ENCODE measurements at regions not wholly inside any gene's neighbourhood (a gene's known extent, or its start where the extent isn't known, plus 50 kb on each side); places are given as distances from the start of the nearest gene placed in this dataset.

- H3K4me3 ChIP-seq (replicated peaks; ENCODE audit: low read depth, low read length), result no peak overlapping the region
- DNase-seq (ENCODE audit: low read depth), result peak; percentile 58
- TF ChIP-seq, protein P1, sequence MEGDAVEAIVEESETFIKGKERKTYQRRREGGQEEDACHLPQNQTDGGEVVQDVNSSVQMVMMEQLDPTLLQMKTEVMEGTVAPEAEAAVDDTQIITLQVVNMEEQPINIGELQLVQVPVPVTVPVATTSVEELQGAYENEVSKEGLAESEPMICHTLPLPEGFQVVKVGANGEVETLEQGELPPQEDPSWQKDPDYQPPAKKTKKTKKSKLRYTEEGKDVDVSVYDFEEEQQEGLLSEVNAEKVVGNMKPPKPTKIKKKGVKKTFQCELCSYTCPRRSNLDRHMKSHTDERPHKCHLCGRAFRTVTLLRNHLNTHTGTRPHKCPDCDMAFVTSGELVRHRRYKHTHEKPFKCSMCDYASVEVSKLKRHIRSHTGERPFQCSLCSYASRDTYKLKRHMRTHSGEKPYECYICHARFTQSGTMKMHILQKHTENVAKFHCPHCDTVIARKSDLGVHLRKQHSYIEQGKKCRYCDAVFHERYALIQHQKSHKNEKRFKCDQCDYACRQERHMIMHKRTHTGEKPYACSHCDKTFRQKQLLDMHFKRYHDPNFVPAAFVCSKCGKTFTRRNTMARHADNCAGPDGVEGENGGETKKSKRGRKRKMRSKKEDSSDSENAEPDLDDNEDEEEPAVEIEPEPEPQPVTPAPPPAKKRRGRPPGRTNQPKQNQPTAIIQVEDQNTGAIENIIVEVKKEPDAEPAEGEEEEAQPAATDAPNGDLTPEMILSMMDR (IDR thresholded peaks at IDR 0.05; ENCODE audit: low read length, missing control alignments), result no peak
These were observed 123.7 kb upstream of the KLF7 start for GRCh38 chr2:207289295-207290018.

DNA sequence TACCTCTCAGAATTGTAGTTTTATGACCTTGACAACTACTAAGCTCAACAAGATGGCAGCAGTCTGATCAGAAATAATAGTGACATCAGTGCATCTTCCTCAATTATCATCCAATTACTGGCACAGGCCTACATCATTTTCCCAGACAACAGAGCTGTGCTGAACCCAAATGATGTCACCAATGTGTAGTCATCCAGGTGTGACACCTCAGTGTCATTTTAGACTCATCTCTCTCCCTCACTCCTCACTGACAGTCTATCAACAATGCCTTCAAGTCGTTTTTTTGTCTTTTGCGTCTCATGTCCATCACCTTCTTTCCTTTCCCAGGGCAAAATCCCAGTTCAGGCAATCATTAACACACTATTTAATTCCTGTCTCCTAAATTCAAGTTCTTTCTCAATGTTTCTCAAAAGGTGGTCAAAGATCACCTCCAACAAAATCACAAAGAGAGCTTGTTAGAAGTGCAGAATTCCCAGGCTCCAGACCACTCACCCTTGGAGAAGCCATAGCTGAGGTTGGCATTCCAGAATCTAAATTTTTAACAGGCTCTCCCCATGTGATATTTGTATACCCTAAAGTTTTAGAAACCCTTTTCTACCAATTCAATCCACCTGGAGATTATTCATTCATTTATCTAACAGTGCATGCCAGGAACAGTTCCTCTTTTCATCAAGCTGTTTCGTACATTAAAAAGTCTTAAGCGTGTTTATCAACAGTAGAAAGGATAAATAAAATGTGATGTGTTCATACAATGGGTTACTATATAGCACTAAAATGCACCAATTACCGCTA, 125.3 kb upstream of the KLF7 start:
- DNase-seq (ENCODE audit: low read depth), result no peak
- TF ChIP-seq, protein P1 (IDR thresholded peaks at IDR 0.05; ENCODE audit: low read length, missing control alignments), result no peak
- no peak overlapping the region for H3K4me3 ChIP-seq (replicated peaks; ENCODE audit: low read depth, low read length)

DNA sequence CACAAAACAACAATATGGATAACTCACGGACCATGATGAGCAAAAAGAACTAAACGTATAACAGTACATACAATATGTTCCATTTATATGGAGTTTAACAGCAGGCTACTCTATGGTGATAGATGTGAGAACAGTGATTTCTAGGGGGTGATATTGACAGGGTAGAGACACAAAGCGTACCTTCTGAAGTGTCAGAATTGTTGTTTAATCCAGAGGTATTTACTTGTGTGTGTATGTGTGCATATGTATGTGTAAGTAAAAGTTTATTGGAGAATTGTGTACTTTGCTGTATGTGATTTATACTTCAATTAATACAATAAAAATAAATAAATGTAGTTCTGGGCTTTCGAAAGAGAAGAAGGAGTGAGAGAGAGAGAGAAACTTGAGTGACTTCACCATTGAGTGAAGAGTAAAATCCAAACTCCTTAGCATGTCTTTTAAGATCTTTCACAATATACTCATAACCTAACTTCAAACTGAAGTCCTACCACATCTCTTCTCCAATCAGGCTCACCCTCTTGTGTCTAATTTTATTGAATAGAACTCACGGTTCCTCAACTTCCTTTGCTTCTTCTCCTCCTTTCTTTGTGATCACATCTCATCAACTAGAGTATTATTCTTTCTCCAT, 126.0 kb upstream of the KLF7 start:
- DNase-seq (ENCODE audit: low read depth), result no peak
- TF ChIP-seq, protein P1 (IDR thresholded peaks at IDR 0.05; ENCODE audit: low read length, missing control alignments), result no peak
- no peak overlapping the region for H3K4me3 ChIP-seq (replicated peaks; ENCODE audit: low read depth, low read length)

DNA sequence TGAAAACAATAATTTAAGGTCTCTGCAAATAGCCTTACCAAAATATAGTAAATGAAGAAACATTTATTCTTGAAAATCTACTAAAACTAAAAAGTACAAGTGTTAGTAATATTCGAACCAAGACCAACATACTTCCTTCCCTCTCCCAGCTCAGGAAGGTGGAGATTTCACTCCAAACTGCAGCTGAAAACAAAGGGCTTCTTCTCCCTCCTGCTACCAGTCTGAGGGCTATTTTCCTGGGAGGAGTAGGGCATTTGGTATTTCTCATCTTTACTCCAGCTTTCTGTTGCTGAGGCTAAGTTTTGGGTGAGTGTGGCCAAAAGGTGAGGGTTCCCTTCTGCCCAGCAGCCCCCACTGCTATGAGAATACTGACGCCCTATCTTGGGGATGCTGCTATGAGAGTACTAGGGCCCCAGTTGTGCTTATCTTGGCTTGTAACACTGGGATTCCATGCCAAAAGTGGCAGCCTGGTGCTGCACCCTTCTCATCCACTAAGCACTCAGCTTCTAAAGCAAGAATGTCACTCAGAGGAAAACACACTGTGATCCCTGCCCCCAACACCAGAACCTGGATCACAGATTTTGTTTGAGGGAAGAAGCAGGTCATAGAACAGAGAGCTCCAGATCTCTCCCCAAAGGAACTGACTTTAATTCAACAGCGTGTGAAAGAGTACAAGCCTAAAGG, 130.7 kb upstream of the KLF7 start:
- TF ChIP-seq, protein P1 (IDR thresholded peaks at IDR 0.05; ENCODE audit: low read length, missing control alignments), result no peak
- no peak overlapping the region for H3K4me3 ChIP-seq (replicated peaks; ENCODE audit: low read depth, low read length)
- DNase-seq (ENCODE audit: low read depth), result peak; percentile 17

- TF ChIP-seq, protein P1 (IDR thresholded peaks at IDR 0.05; ENCODE audit: low read length, missing control alignments), result no peak
- DNase-seq (ENCODE audit: low read depth), result no peak
- H3K4me3 ChIP-seq (replicated peaks; ENCODE audit: low read depth, low read length), result no peak overlapping the region
These were observed 135.1 kb upstream of the KLF7 start for GRCh38 chr2:207300817-207301216.

DNA sequence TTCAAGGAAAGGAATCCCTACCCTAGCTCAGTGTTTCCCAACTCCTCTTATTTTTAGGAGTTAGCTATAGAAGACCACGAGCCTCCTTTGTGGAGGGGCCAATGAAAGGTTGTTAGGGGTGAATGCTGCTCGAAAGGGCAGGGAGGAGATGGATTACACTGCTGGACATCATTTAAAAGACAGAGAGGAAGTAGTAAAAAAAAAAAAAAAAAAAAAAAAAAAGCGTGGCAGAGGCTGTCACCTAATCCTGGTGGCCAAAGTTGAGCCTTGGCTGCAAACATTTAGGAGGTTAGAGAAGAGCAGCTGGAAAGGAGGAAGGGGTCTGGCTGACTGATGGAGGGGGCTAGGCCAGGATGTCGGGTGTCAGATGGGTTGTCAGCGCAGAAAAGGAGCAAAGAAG, 139.0 kb upstream of the KLF7 start:
- no peak overlapping the region for H3K4me3 ChIP-seq (replicated peaks; ENCODE audit: low read depth, low read length)
- DNase-seq (ENCODE audit: low read depth), result no peak
- TF ChIP-seq, protein P1 (IDR thresholded peaks at IDR 0.05; ENCODE audit: low read length, missing control alignments), result no peak
